Body of pancreas (tissue), 4 donors: ENCODE measurements at regions not wholly inside any gene's neighbourhood (a gene's known extent, or its start where the extent isn't known, plus 50 kb on each side); places are given as distances from the start of the nearest gene placed in this dataset.
"Not testable (repeated sequence)": the region's sequence is repeated elsewhere in the genome, so short reads cannot be mapped to it uniquely, and the experiment has no call there.

Experiments used
- ATAC-seq: fragments of 150-250 bp; one replicate; pipeline ENCODE4 v1.9.1; 2016
- DNase-seq, 4 donors: peaks; one replicate each; pipeline ENCODE4 v3.0.0-alpha.2; 2019
- H3K27ac ChIP-seq, 4 donors: fragments of 200-600 bp; sonication (generic); 1 replicate in 3 of 4; 2 replicates in 1 of 4; pipeline versions ENCODE4 v1.5.1 to v1.6.1; 2016 to 2019; ENCODE audit warnings: mild to moderate bottlenecking in 1 of 4, mixed read lengths in 1 of 4, moderate library complexity in 1 of 4
- H3K27me3 ChIP-seq, 2 donors: fragments of 200-600 bp; sonication (generic); one replicate each; pipeline ENCODE4 v1.6.0; 2016; ENCODE audit warnings: mild to moderate bottlenecking in 1 of 2
- H3K36me3 ChIP-seq, 2 donors: fragments of 200-600 bp; sonication (generic); replicated peaks in 1 of 2; 2 replicates each; pipeline ENCODE4 v1.5.1; 2016; ENCODE audit warnings: low read depth in 2 of 2; ENCODE audit not compliant: insufficient read depth in 1 of 2
- H3K4me1 ChIP-seq: fragments of 200-600 bp; sonication (generic); one replicate; pipeline ENCODE4 v1.6.0; 2016
- H3K4me3 ChIP-seq, 2 donors: fragments of 200-600 bp; sonication (generic); 1 replicate in 1 of 2; 2 replicates in 1 of 2; pipeline ENCODE4 v1.5.1; 2016 to 2019
- H3K9me3 ChIP-seq, 3 donors: fragments of 200-600 bp; sonication (generic); 1 replicate in 2 of 3; 2 replicates in 1 of 3; pipeline ENCODE4 v1.5.1; 2016
- CTCF ChIP-seq, 7 experiments: fragments of 450-650 bp in 4 of 7; fragments of 200-600 bp in 3 of 7; sonication (generic) in 3 of 7; IDR thresholded peaks; one replicate each; pipeline ENCODE4 v1.5.1; 2016 to 2019; ENCODE audit warnings: antibody characterized with exemption in 7 of 7
- POLR2A ChIP-seq, 3 donors: fragments of 450-650 bp; IDR thresholded peaks; one replicate each; pipeline ENCODE4 v1.6.1; 2016; ENCODE audit warnings: antibody characterized with exemption in 3 of 3, mild to moderate bottlenecking in 2 of 3
- WGBS, 2 donors: methylation state at CpG; one replicate each; pipeline ENCODE4 v1.1.5; 2017; 5-methylcytosine and 5-hydroxymethylcytosine counted together
- intact Hi-C: fragments of 100-400 bp; cut with DNase I; formaldehyde crosslinking; loops from one replicate; pipeline ENCODE4 v1.15.1; 2023

DNA sequence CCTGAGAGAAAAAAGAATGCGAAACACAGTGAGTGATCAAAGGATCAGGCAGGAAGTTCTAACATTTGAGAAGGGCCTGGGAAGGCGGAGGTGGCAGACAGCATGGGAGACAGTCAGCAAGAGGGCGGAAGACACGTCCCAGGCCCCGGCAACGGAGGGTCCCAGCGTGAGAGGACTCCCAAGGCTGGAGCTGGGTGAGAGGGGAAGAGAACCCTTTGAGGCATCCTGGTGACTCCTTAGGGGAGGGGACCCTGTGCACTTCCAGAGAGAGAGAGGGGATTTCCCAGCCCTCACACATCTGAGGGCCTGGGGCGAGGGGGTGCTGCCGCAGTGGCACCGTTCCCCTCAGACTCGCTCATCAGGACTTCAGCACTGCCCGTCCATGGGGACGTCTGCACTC, 133.4 kb downstream of the RTP5 start:
- WGBS, 2 donors = 74 to 81% methylated on average over 10 to 13 of the region's 13 CpGs
- H3K36me3 ChIP-seq = no peaks in the 10 kb centered on the region
- no peak overlapping the region for H3K27ac ChIP-seq
- no peaks in the 10 kb centered on the region for H3K9me3 ChIP-seq
- ATAC-seq (no peak), DNase-seq (no peak)
- TF ChIP-seq CTCF (IDR thresholded peaks at IDR 0.05) (no peak), POLR2A (IDR thresholded peaks at IDR 0.05) (no peak)
- H3K4me3 ChIP-seq = no peak overlapping the region
- intact Hi-C loops = no loop called here
- H3K4me1 ChIP-seq = no peaks in the 10 kb centered on the region
- no peaks in the 10 kb centered on the region for H3K27me3 ChIP-seq

DNA sequence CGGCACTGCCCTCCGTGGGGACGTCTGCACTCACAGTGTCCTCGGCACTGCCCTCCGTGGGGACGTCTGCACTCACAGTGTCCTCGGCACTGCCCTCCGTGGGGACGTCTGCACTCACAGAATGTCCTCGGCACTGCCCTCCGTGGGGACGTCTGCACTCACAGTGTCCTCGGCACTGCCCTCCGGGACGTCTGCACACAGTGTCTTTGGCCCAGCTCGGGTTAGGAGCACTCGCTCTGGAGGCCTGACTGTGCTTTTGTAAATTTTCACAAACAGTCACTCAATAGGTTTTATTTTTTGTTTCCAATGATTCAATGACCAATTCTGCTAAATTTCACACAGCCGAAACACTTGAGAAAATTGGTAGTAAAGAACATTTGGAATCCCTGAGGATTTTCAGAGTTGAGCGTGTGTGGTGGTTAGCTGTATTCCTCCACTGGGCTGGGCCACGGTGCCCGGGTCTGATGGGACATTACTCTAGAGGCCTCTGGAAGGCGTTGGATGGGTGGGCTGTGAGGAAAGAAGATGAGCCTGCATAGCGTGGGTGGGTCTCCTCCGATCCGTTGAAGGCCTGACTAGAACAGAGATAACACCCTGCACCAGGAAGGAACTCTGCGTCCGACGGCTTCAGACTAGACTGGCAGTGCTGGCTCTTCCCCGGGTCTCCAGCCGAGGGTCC, 134.8 kb downstream of the RTP5 start:
- Histone ChIP-seq H3K27ac (no peak overlapping the region), H3K4me1 (no peaks in the 10 kb centered on the region), H3K9me3 (no peaks in the 10 kb centered on the region), H3K4me3 (no peak overlapping the region), H3K36me3 (no peaks in the 10 kb centered on the region), H3K27me3 (no peaks in the 10 kb centered on the region)
- no peak for ATAC-seq
- 79% methylated on average over 20 to 24 of the region's 30 CpGs for WGBS, 2 donors
- peak in 1 of 4 donors; percentile 2 for DNase-seq
- TF ChIP-seq POLR2A (IDR thresholded peaks at IDR 0.05) = no peak
- TF ChIP-seq CTCF (IDR thresholded peaks at IDR 0.05) = no peak
- intact Hi-C loops = no loop called here

DNA sequence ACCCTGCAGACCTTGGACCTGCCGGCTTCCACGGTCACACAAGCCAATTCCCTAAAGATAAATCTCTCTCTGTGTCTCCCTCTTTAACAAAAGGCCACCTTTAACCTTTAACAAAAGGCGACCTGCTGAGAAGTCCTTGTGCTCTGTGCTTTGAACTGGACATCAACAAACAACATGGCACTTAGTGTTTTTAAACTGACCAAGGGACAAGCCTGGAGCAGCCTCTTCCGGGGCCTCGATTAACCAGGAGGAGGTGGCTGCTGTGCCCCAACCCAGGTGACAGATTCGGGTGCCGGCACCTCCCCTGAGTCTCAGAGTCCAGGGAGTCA, 135.3 kb downstream of the RTP5 start:
- H3K4me1 ChIP-seq = no peaks in the 10 kb centered on the region
- intact Hi-C loops = no loop called here
- no peaks in the 10 kb centered on the region for H3K27me3 ChIP-seq
- DNase-seq (no peak), ATAC-seq (no peak)
- H3K4me3 ChIP-seq = no peak overlapping the region
- H3K27ac ChIP-seq = no peak overlapping the region
- 57 to 70% methylated on average over 7 of the region's 7 CpGs for WGBS, 2 donors
- no peaks in the 10 kb centered on the region for H3K9me3 ChIP-seq
- TF ChIP-seq CTCF (IDR thresholded peaks at IDR 0.05) (no peak), POLR2A (IDR thresholded peaks at IDR 0.05) (no peak)
- H3K36me3 ChIP-seq = no peaks in the 10 kb centered on the region

- H3K4me1 ChIP-seq, H3K36me3 ChIP-seq, H3K27ac ChIP-seq, H3K27me3 ChIP-seq, intact Hi-C loops, H3K9me3 ChIP-seq, H3K4me3 ChIP-seq, ATAC-seq, DNase-seq: not testable (repeated sequence)
- 74 to 82% methylated on average over 19 to 20 of the region's 25 CpGs for WGBS, 2 donors
Measured at GRCh38 chr2:242006091-242006634, 136.6 kb downstream of the RTP5 start.

GRCh38 chr2:242008908-242009307, 139.4 kb downstream of the RTP5 start:
- H3K27me3 ChIP-seq, H3K4me3 ChIP-seq, H3K4me1 ChIP-seq, H3K9me3 ChIP-seq, intact Hi-C loops, H3K36me3 ChIP-seq, H3K27ac ChIP-seq, DNase-seq, ATAC-seq: not testable (repeated sequence)
- no CpG with 5 or more reads among the region's 24 CpGs for WGBS, 2 donors

GRCh38 chr2:242009846-242010245, 140.3 kb downstream of the RTP5 start:
- ATAC-seq, DNase-seq, intact Hi-C loops, H3K27ac ChIP-seq, H3K4me1 ChIP-seq, H3K4me3 ChIP-seq, H3K36me3 ChIP-seq, H3K9me3 ChIP-seq, H3K27me3 ChIP-seq: not testable (repeated sequence)
- 72 to 78% methylated on average over 7 to 21 of the region's 24 CpGs for WGBS, 2 donors

DNA sequence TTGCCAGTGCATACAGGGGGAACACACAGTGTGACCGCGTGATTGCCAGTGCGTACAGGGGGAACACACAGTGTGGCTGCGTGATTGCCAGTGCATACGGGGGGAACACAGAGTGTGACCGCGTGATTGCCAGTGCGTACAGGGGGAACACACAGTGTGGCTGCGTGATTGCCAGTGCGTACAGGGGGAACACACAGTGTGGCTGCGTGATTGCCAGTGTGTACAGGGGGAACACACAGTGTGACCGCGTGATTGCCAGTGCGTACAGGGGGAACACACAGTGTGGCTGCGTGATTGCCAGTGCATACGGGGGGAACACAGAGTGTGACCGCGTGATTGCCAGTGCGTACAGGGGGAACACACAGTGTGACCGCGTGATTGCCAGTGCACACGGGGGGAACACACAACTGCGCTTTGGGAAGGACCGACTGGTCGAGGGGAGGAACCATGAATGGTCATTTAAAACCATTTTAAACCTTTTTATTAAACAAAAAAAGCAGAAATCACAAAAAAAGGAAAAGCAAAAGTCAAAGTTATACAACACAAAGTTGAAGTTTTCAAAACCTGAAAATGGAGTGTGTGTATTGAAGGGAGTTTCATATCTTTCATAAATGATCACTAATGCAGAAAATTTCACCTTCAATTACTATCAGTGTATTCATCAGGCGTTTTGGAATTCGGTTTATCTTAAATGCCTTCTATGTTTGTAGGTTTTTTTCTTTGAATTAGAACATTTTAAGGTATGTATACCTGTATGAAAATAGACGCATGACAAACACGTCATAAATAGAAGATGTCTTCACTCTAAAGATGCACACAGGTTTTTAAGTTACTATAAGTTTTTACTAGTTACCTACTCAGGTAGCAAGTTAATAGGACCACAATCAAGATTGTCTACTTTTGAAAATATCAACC, 141.0 kb downstream of the RTP5 start:
- H3K9me3 ChIP-seq, H3K4me1 ChIP-seq, H3K4me3 ChIP-seq, DNase-seq, H3K36me3 ChIP-seq, H3K27me3 ChIP-seq, intact Hi-C loops, H3K27ac ChIP-seq, ATAC-seq: not testable (repeated sequence)
- 70 to 71% methylated on average over 22 to 24 of the region's 29 CpGs for WGBS, 2 donors
